ENCODE measurements at regions not wholly inside any gene's neighbourhood (a gene's known extent, or its start where the extent isn't known, plus 50 kb on each side); places are given as distances from the start of the nearest gene placed in this dataset.

- no peak for DNase-seq
Observed at GRCh38 chr20:63083831-63084562, 77.2 kb upstream of the BHLHE23 start.

- no peak for DNase-seq
Observed at GRCh38 chr20:63082939-63083735, 76.4 kb upstream of the BHLHE23 start.

GRCh38 chr20:63082308-63082938 is 75.7 kb upstream of the BHLHE23 start:
- peak; percentile 29 for DNase-seq

DNA sequence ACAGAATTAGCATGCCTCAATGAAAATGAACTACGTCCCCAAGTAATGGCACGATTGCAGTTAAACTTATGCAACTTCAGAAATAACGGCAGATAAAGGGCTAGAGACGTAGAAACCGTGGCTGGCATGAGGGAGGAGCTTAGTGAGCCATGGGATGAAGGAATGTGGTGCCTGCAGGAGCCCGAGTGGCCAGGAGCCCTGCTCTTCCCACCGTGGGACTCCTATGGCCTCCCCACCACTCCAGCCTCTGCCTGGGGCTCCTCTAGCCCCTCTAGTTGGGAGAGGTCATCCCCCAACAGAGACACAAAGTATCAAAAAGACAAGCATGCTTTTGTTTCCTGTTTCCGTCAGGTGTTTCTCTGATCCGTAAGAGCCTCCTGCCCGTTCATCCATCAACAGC is 75.1 kb upstream of the BHLHE23 start:
- no peak for DNase-seq

- DNase-seq = no peak
Observed at GRCh38 chr20:63081351-63081750, 74.6 kb upstream of the BHLHE23 start.

DNA sequence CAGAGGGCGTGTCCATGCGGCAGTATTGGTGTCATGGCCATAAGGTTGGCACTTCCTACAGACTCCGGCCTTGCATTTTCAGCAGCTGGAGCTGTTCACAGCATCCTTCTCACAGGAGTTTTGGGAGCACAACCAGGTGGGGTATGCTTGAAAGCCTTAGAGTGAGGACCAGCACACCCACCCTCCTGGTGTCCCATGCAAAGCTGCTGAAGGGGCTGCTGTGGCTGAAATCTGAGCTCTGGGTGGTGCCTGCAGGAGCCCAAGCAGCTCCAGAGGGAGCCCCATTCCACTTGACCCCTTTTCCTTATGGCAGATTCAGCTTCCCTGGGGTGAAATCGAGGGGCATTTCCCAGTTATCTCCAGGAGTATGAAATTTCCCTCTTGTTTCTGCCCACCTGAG is 74.0 kb upstream of the BHLHE23 start:
- DNase-seq = no peak

DNA sequence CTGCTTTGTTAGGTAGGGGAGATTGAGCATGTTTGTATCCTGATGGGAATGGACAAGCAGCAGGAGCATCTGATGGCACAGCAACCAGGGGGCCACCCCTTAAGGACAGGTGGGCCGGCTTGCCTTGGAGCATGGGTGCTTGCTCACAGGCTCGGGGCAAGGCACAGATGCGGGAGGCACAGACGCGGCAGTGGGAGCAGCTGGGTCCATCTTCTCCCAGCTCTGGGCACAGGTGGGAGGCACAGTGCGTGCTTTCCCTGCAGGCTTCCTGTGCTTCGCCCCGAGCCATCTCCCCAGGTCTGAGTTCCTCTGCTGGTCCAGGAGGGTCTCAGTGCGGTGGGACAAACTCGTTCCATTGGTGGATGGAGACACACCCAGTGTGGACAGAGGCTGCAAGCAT is 73.6 kb upstream of the BHLHE23 start:
- DNase-seq = no peak

- DNase-seq = no peak
Observed at GRCh38 chr20:63079971-63080370, 73.2 kb upstream of the BHLHE23 start.

- no peak for DNase-seq
Observed at GRCh38 chr20:63077705-63078104, 70.9 kb upstream of the BHLHE23 start.

- no peak for DNase-seq
Observed at GRCh38 chr20:63076421-63076820, 69.7 kb upstream of the BHLHE23 start.

GRCh38 chr20:63074631-63075030 is 67.9 kb upstream of the BHLHE23 start:
- no peak for DNase-seq

GRCh38 chr20:63074182-63074581 is 67.4 kb upstream of the BHLHE23 start:
- DNase-seq = no peak

- DNase-seq = no peak
Observed at GRCh38 chr20:63073738-63074065, 66.9 kb upstream of the BHLHE23 start.

DNA sequence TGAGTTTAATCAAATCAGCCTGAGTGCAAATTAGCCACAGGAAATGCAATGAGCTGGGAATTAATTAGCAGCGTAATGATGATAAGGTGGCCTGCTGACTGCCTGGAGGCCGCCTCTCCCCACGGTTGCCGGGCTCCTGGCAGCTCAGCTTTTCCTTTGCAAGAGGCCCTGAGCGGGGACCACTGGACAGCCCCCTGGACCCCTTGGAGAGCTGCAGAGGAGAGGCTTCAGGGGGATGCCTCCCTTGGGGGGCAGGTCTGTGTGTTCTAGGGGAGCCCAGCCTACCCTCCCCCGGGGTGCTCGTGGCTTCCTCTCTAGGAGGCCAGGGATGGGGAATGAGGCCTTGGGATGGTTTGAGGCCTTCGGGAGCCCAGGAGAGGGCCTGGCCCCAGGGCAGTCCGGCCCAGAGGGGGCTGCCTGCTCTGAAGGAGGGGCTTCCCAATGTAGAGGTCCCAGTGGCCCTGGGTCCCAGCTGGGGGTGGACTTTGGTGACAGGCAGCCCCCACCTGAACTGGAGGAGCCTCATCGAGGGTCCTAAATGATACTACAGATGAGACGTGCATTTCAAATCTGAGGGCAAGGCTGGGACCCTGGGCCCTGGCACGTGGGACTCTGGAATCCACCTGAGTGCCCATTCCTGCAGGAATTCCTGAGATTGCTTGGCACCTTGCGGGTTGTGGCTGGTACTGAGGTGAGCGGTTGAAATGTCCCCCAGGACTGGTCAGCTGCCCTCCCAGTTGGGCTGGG is 66.4 kb upstream of the BHLHE23 start:
- no peak for DNase-seq

DNA sequence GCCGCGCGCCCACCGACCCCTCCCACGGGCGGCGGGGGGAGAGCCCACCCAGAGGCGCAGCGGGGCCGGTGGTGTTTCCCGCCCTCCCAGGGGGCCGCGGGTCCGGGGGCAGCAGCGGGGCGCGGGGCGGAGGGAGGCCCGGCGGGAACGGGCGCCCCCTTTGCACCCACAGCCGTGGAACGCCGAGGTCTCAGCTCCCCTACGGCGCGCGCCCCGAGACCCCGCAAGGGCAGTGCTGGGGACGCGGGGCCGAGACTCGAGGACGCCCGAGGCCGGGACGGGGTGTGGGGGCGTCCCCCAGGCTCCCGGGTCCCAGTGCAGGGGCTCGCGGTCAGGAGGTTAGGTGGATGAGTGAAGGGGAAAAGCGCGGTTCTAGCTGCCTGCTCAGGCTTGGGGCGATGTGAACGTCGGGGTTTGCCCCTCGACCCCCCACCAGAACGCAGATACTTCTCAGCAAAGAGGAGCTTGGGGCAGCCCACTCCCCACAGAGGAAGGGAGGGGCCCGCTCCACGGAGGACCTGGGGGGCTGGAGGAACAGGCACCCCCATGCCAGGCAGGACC is 65.5 kb upstream of the BHLHE23 start:
- no peak for DNase-seq

DNA sequence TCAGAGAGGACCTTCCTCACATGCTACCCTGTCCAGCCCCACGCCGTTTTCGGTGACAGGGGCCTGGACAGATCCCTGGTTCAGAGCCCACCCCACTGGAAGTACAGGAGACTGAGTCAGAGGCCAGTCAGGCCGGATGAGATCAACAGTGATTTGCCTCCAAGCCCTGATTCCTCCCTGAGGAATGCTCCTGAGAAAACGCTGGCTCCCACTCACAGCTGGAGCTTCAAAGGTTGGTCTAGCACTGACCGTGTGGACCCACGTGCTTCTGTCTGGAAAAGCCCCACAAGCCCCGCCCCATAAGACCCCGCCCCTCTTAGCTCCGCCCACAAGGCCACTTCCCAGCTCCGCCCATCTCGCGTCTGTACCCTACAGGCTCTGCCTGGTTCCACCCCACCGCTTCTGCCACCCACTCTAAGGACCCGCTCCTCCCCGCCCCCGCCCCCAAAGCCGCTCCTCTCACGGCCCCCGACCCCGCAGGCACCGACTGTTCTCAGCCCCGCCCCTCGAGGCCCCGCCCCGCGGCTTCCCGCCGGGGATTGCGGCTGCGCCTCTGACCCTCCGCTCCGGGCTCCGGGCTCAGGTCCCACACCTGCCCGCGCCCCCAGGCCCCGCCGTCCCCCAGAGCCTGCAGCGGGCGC is 64.9 kb upstream of the BHLHE23 start:
- no peak for DNase-seq

GRCh38 chr20:63070771-63071540 is 64.2 kb upstream of the BHLHE23 start:
- no peak for DNase-seq

GRCh38 chr20:63070301-63070625 is 63.5 kb upstream of the BHLHE23 start:
- no peak for DNase-seq

GRCh38 chr20:63068711-63069367 is 62.1 kb upstream of the BHLHE23 start:
- DNase-seq = no peak

- DNase-seq = no peak
Observed at GRCh38 chr20:63067721-63068560, 61.2 kb upstream of the BHLHE23 start.

All from OCI-M1 (cell line).